ENCODE measurements at regions not wholly inside any gene's neighbourhood (a gene's known extent, or its start where the extent isn't known, plus 50 kb on each side); places are given as distances from the start of the nearest gene placed in this dataset.

GRCh38 chr7:46170021-46170420, 248.9 kb upstream of the IGFBP3 start:
- BruUV-seq (replicated peaks), result no TSS peak
- Histone ChIP-seq H2BK15ac (ENCODE audit: low read depth, low read length) (no peak overlapping the region), H2BK120ac (ENCODE audit: low read depth, low read length) (peak overlapping the region; percentile 50; the same call in 1 of the 2 replicates), H3K9me1 (ENCODE audit: insufficient read depth, low read length) (peaks cover 18% of the 10 kb centered on the region), H4K20me1 (ENCODE audit: insufficient read depth, low read length) (no peaks in the 10 kb centered on the region), H2AFZ (replicated peaks; ENCODE audit: low read length, poor library complexity) (no peak overlapping the region), H3K27ac (ENCODE audit: insufficient read depth, low read length) (no peak overlapping the region), H4K91ac (ENCODE audit: insufficient read depth, low read depth, low read length) (peak overlapping the region; percentile 9; the same call in 1 of the 2 replicates), H3K9me3 (ENCODE audit: control insufficient read depth, insufficient read depth, low read length) (no peaks in the 10 kb centered on the region), H3K23ac (ENCODE audit: low read depth, low read length) (no peak overlapping the region), H3K4me3 (ENCODE audit: insufficient read depth, low read depth, low read length) (no peak overlapping the region), H2BK20ac (ENCODE audit: low read depth, low read length) (no peak overlapping the region; the same call in 1 of the 2 replicates), H2AK9ac (replicated peaks; ENCODE audit: low read depth, low read length, poor library complexity) (no peak overlapping the region), H3K79me1 (ENCODE audit: low read depth in 1 of 2, low read length in 2 of 2) (no peaks in the 10 kb centered on the region), H4K8ac (ENCODE audit: low read depth in 2 of 2, low read length in 2 of 2) (peak overlapping the region in 1 of 2 experiments; percentile 35; a peak in 1 of 4 replicates), H4K5ac (ENCODE audit: low read depth, low read length) (no peak overlapping the region; the same call in 1 of the 2 replicates), H3K18ac (ENCODE audit: low read depth, low read length) (no peak overlapping the region), H2BK5ac (ENCODE audit: low read depth, low read length, poor library complexity, severe bottlenecking) (no peak overlapping the region), H3K4me1 (ENCODE audit: control insufficient read depth, insufficient read depth, low read length) (peaks cover 8% of the 10 kb centered on the region), H3K36me3 (ENCODE audit: control insufficient read depth, insufficient read depth, low read length) (no peaks in the 10 kb centered on the region), H3K9ac (ENCODE audit: low read depth, low read length) (no peak overlapping the region), H3K4ac (ENCODE audit: low read depth, low read length) (no peak overlapping the region; the same call in 1 of the 2 replicates), H3K4me2 (ENCODE audit: low read depth, low read length) (no peak overlapping the region), H3K27me3 (ENCODE audit: control insufficient read depth, insufficient read depth, low read length) (no peaks in the 10 kb centered on the region), H2AK5ac (ENCODE audit: low read depth, low read length) (peak overlapping the region; percentile 68; the same call in 1 of the 2 replicates), H3K14ac (replicated peaks; ENCODE audit: low read depth, low read length) (0 out of 2 replicates have a peak overlapping the region, but pooled peaks have one; percentile 57), H3K56ac (ENCODE audit: extremely low read depth, insufficient read depth, low read length) (no peak overlapping the region)
- dilution Hi-C loops (cut with HindIII; ENCODE audit: low sequenced_read_pairs, unreplicated experiment), result no loop called here
- in situ Hi-C loops (cut with MboI; ENCODE audit: low sequenced_read_pairs), result no loop called here
- POLR2A ChIA-PET (ENCODE audit: unreplicated experiment), result no interaction called here
- intact Hi-C loops (cut with micrococcal nuclease), result no loop called here
- TF ChIP-seq RCOR1 (IDR thresholded peaks at IDR 0.05; ENCODE audit: insufficient replicate concordance, low read length), result no peak
- TF ChIP-seq CHD1 (IDR thresholded peaks at IDR 0.05; ENCODE audit: low read depth, low read length), result no peak
- TF ChIP-seq MAZ (IDR thresholded peaks at IDR 0.05; ENCODE audit: borderline replicate concordance, low read depth, low read length), result no peak
- TF ChIP-seq SMC3 (IDR thresholded peaks at IDR 0.05; ENCODE audit: low read depth, low read length), result no peak
- no peak for TF ChIP-seq POLR2A (IDR thresholded peaks at IDR 0.05; ENCODE audit: low read depth, low read length)
- no peak for TF ChIP-seq CEBPB (IDR thresholded peaks at IDR 0.05; ENCODE audit: low read depth, low read length)
- TF ChIP-seq RAD21 (IDR thresholded peaks at IDR 0.05; ENCODE audit: low read length), result no peak
- no peak for TF ChIP-seq MAFK (IDR thresholded peaks at IDR 0.05; ENCODE audit: low read depth, low read length)
- TF ChIP-seq CTCF (conservative IDR thresholded peaks at IDR 0.05; ENCODE audit: low read depth, low read length), result no peak
- TF ChIP-seq RFX5 (IDR thresholded peaks at IDR 0.05; ENCODE audit: low read depth, low read length), result no peak
- TF ChIP-seq ELK1 (IDR thresholded peaks at IDR 0.05; ENCODE audit: borderline replicate concordance, low read depth, low read length), result no peak
- no peak for TF ChIP-seq NFE2L2 (IDR thresholded peaks at IDR 0.05; ENCODE audit: low read depth, low read length)
- TF ChIP-seq USF2 (IDR thresholded peaks at IDR 0.05; ENCODE audit: low read depth, low read length), result no peak
- no peak for TF ChIP-seq FOS (IDR thresholded peaks at IDR 0.05; ENCODE audit: low read depth, low read length)
- CTCF ChIA-PET, result no interaction called here
- DNase-seq (no peak), ATAC-seq (ENCODE audit: low read depth) (no peak)
- 100% methylated on average over 1 of the region's 6 CpGs; no CpG with 5 or more reads in 1 of the 2 experiments for WGBS, 2 experiments (ENCODE audit: extremely low coverage in 2 of 2, insufficient read length in 1 of 2)

All from IMR-90 (cell line).